GOT3 (cell line): ENCODE measurements at regions not wholly inside any gene's neighbourhood (a gene's known extent, or its start where the extent isn't known, plus 50 kb on each side); places are given as distances from the start of the nearest gene placed in this dataset.

ENCODE experiments used
- DNase-seq: peaks from one replicate; lab custom pipeline; 2025; ENCODE audit warnings: mixed read lengths; lab: John Stamatoyannopoulos, UW

DNA sequence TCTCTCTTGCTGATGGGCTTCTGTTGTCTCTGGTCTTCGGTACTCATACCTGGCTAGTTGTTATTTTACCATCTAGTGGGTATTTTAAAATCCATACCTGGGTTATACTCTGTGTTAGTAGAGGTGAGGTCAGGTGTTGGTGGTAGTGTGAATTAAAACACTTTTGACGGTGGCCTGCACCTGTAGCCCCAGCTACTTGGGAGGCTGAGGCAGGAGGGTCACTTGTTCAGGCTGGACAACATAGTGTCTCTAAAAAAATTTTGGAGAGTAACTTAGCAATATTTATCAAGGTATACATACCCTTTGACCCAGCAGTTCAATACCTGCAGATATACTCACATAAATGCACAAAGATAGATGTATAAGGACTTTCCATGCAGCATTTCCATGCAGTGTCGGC lies 55.4 kb downstream of the GSX1 start:
- DNase-seq = no peak

DNA sequence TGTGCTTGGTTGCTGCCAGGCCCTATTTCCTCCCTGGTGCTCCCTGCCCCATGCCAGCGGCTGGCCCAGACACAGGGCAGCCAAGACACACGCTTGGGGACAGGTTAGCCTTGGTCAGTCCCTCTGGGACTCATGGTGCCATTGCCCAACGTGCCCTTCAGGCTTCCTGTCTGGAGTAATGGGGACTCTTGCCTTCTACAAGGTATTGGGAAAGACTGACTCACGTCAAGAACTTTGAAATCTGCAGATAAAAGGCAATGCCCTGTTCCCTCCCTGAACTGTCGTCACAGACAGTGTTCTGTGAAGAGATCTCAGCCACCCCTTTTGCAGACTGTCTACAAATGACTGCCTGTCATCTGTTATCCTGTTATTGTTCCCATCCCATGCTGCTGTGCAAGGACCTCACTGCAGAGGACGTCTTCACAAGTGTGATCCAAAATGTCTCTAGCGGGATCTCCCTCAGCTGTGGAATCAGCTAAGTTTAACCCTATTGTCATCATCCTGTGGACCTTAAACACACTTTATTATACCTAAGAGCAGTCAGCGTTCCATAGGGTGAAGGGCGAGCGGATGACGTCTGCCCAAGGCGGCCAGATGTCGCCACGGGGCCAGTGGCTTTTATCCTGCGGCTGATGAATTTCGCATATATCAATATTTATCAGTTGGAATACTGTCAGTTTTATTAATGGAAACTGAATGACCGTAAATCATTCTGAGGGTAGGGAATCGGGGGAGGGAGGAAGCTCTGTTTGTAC lies 59.0 kb downstream of the GSX1 start:
- DNase-seq = no peak

DNA sequence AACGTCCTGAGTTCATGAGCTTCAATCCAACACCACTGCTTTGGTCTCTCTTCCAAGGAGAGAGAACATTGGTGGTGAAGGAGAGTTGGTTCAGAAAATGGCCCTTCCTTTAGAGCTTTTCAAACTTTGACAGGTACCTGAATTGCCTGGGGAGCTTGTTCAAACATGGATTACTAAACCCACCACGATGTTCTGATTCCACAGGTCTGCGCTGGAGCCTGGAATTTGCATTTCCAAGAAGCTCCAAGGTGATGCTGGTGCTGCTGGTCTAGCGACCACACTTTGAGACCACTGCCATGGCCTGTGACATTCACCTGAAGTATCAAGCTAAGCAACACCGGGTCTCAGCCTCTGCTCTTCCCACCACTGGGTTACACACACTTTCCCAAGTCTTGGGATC lies 60.2 kb downstream of the GSX1 start:
- DNase-seq = no peak

DNA sequence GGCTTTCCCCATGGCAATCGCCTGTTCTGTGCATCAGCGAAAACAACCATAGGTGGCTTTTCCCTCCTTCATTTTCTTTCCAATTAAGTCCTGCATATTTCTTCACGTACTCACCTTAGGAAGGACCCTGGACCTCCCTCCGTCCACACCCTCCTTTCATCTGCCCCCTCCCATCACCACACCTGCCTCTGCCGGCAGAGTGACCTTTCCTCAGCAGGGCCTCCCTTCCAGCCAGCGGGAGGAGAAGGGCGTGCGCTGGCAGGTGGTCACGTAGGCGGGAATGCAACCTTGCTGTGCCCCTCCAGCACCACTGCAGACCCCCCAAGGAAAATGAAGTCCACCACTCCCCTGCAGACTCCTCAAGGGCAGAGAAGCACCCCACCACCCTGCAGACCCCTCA lies 61.1 kb downstream of the GSX1 start:
- DNase-seq = no peak

DNA sequence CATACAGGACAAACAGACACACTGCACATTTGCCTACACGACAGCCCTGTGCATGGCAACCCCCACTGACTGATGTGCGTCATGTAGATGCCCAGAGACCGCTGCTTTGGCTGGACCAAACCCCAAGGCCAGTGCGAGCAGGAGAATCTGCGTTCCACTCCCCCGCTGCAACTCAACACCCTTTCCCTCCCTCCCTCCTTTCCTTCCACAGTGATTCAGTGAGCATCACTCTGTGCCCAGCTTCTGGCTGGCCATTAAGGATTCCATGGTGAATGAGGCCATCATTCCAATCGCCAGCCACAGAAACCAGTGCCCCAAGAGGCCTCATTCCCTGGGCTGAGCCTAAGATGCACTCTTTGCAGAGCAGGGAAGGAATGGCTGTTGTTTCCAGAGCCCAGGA lies 61.6 kb downstream of the GSX1 start:
- peak; percentile 54 for DNase-seq

DNA sequence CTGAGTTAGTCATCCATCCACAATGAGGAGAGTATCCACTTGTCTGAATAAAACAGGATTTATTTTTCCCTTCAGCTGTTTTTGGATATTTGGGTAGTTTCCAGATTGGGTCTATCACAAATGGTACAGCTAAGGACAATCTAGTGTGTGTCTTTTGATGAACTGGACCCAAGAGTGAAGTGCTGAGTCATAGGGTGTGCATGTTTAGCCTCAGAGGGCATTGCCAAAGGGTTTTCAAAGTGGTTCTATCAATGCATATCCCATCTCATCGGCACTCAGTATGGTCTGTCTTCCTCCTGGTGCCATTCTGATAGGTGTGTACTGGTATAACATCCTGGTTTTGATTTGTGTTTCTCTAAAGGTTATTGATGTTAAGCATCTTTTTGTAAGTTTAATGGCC lies 62.3 kb downstream of the GSX1 start:
- DNase-seq = no peak

DNA sequence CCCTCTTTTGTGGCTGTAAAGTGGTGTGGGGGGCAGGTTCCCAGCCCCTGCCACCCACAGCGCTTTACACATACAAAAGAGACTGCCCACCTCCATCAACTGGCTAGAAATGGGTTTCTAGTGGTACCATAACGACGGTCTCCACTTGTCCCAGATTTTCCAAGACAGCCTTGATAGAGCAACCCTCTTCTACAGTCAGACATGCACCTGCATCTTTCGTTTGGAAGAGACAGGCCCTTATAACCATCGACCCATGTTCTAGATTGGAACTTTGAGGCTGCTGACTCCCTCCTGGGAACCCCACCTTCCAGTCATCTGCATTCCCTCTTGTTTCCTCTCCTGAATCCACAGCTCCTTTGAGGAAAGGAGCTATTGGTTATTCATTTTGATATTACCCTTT lies 63.1 kb downstream of the GSX1 start:
- no peak for DNase-seq

DNA sequence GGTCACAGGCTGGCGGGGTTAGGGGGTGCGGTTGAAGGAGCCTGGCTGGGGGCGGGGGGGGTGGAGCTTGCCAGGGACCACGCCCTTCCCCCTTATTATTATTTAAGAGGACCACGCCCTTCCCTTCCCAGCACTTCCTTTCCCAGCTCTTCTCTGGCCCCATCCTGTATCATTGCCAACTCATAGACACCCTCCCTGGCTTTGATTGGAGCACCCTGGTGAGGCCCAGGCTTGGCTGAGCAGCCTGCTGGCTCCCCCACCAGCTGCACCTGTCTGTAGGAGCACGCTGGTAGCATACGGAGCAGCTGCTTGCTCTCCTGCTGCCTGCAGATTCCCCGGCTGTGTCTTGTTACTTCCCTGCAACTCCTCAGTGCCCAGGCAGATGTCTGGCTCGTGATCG lies 62.5 kb upstream of the PDX1 start:
- DNase-seq = no peak

DNA sequence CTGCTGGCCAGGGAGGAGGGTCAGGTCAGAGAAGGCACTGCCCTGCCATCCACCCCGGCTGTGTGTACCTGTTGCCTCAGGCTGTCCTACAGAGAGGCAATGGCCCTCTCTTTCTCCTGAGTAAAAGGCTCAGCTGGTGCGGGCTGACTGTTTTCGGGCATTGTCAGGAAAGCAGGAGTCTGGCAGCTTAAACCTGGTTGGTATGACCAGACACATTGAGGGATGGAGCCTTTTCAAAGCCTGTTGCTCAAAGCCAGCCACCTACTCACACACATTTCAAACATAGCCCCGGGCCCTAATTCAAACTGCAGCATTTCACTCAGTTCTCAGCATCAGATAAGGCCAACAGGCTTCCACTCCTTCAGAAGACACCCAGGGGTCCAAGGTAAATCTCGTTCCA lies 61.8 kb upstream of the PDX1 start:
- no peak for DNase-seq

DNA sequence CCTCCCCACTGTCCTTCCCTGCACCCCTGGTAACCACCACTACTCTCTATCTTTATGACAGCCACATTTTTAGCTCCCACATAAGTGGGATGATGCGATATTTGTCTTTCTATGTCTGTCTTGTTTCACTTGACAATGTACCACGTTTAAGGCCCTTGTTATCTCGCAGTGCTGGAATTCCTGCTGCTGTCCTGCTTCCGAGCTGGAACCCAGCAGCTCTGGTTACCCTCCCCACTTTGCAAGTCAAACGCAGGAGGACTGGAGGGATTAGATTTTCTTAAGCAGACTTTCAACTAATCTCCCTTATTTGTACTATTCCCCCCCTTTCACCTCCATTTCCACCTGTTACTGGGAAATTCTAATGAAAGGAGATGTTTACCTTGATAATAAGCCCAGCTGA lies 59.1 kb upstream of the PDX1 start:
- no peak for DNase-seq

DNA sequence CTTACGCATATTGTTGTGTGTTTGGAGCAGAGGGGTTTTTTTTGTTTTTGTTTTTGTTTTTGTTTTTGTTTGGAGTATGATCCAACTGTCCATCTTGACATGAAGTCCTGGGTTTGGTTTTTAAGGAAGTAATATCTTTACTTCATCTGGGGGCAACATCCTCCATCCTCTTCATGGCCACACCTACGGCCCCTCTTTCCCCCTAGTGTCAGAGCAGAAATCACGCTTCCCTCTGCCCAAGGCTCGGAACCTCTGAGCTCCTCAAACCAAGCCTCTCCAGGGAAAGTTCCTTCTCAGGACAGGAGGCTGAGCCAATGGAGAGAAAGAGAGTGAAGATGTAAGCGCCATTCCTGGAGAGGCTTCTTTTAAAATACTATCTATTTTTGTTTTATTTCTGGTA lies 58.6 kb upstream of the PDX1 start:
- no peak for DNase-seq

DNA sequence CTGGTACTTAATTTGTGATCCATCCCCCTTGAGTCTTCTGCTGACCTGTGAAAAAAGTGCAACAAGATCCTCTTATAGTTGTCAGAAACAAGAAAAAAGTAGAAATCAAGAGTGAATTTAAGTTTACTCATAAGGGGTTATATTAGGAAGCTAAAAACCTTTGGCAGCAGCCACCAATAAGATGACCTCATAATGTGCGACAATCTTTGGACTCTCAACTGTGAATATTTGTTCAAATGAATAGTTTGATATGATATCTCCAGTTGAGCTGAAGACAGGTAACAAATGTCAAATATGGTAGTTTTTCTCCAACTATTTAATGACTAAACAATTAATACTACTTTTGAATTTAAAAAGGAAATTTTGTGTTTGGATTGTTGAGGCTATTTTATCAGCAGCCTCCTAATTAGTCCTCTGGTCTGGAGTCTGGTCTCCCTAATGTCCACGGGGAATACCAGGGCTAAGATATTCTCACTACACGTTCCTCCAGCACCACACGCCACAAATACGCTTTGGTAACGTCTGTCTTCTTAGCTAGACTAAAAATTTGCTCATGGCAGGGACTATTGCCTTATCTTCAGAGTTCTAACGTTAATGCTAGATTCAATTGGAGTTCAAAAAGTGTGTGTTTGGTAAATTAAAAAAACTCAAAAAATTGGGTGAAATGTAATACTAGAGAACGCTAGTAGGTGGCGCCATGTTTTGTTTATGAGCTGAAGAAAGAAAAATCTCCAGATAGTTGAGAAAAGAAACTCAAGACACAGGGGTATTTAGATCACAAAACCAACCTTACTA lies 51.0 kb upstream of the PDX1 start:
- DNase-seq = no peak

DNA sequence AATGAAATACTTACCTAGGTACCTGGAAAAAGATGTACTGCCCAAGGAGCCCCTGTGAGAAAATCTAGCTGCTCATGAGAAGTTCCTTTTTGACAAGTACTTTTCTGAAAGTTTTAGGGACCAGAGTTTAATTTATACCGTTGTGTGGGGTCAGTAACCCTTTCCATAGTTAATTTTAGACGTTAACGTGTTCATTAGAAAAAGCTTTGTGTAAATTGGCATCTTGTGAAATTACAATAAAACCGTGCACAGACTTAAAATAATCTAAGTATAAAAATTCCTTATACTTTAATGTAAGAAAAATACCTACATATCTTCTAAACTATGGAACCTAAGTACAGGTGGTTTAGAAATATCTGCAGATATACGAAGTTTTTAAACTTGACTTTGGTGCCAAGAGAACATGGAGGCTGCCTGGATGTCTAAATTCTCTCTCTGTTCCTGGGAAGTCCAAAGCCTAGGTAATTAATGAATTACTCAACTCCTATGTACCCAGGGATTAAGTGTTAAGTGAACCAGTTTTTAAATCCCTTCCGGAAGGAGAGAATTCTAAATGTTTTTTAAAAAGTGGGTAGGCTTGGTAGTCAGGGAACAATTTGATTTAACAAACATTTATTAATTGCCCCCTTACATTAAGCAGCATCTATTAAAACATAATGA lies 50.2 kb upstream of the PDX1 start:
- DNase-seq = no peak
